NCI-H82 treated with DMSO at 0.1 percent for 48 hours (cell line): ENCODE measurements at regions not wholly inside any gene's neighbourhood (a gene's known extent, or its start where the extent isn't known, plus 50 kb on each side); places are given as distances from the start of the nearest gene placed in this dataset.

Experiments used
- DNase-seq: peaks from one replicate; lab custom pipeline; 2025; ENCODE audit not compliant: unreplicated experiment; lab: John Stamatoyannopoulos, UW

GRCh38 chr4:30837131-30837539 lies 117.0 kb downstream of the PCDH7 start:
- DNase-seq = peak; percentile 1

GRCh38 chr4:30837861-30838260 lies 117.7 kb downstream of the PCDH7 start:
- DNase-seq = no peak

- no peak for DNase-seq
These were observed 118.2 kb downstream of the PCDH7 start for GRCh38 chr4:30838331-30838730.

GRCh38 chr4:30839583-30840520 lies 119.7 kb downstream of the PCDH7 start:
- DNase-seq = no peak

- DNase-seq = no peak
These were observed 120.4 kb downstream of the PCDH7 start for GRCh38 chr4:30840571-30840970.

GRCh38 chr4:30842142-30842541 lies 122.0 kb downstream of the PCDH7 start:
- no peak for DNase-seq

- DNase-seq = no peak
These were observed 122.5 kb downstream of the PCDH7 start for GRCh38 chr4:30842689-30843088.

- no peak for DNase-seq
These were observed 124.9 kb downstream of the PCDH7 start for GRCh38 chr4:30844861-30845582.

GRCh38 chr4:30847167-30847566 lies 127.0 kb downstream of the PCDH7 start:
- DNase-seq = no peak

GRCh38 chr4:30847958-30848357 lies 127.8 kb downstream of the PCDH7 start:
- DNase-seq = no peak

- DNase-seq = no peak
These were observed 134.4 kb downstream of the PCDH7 start for GRCh38 chr4:30854531-30854930.

GRCh38 chr4:30855232-30855631 lies 135.1 kb downstream of the PCDH7 start:
- DNase-seq = no peak

- DNase-seq = no peak
These were observed 136.8 kb downstream of the PCDH7 start for GRCh38 chr4:30856795-30857564.

- DNase-seq = no peak
These were observed 140.8 kb downstream of the PCDH7 start for GRCh38 chr4:30860978-30861377.

- no peak for DNase-seq
These were observed 142.0 kb downstream of the PCDH7 start for GRCh38 chr4:30862196-30862595.

- no peak for DNase-seq
These were observed 142.9 kb downstream of the PCDH7 start for GRCh38 chr4:30863021-30863420.

- DNase-seq = no peak
These were observed 145.5 kb downstream of the PCDH7 start for GRCh38 chr4:30865691-30866090.

- no peak for DNase-seq
These were observed 146.2 kb downstream of the PCDH7 start for GRCh38 chr4:30866346-30866745.

- DNase-seq = no peak
These were observed 146.7 kb downstream of the PCDH7 start for GRCh38 chr4:30866907-30867306.

- no peak for DNase-seq
These were observed 147.3 kb downstream of the PCDH7 start for GRCh38 chr4:30867427-30867826.

GRCh38 chr4:30868111-30868895 lies 148.1 kb downstream of the PCDH7 start:
- no peak for DNase-seq
